ENCODE measurements at regions not wholly inside any gene's neighbourhood (a gene's known extent, or its start where the extent isn't known, plus 50 kb on each side); places are given as distances from the start of the nearest gene placed in this dataset.
A peak's percentile ranks its signal among the peaks of the same experiment; 100 is the strongest.

GRCh38 chr14:104386151-104386841, 193.3 kb upstream of the C14orf180 start:
- DNase-seq (ENCODE audit: low read depth in 2 of 2): no peak

DNA sequence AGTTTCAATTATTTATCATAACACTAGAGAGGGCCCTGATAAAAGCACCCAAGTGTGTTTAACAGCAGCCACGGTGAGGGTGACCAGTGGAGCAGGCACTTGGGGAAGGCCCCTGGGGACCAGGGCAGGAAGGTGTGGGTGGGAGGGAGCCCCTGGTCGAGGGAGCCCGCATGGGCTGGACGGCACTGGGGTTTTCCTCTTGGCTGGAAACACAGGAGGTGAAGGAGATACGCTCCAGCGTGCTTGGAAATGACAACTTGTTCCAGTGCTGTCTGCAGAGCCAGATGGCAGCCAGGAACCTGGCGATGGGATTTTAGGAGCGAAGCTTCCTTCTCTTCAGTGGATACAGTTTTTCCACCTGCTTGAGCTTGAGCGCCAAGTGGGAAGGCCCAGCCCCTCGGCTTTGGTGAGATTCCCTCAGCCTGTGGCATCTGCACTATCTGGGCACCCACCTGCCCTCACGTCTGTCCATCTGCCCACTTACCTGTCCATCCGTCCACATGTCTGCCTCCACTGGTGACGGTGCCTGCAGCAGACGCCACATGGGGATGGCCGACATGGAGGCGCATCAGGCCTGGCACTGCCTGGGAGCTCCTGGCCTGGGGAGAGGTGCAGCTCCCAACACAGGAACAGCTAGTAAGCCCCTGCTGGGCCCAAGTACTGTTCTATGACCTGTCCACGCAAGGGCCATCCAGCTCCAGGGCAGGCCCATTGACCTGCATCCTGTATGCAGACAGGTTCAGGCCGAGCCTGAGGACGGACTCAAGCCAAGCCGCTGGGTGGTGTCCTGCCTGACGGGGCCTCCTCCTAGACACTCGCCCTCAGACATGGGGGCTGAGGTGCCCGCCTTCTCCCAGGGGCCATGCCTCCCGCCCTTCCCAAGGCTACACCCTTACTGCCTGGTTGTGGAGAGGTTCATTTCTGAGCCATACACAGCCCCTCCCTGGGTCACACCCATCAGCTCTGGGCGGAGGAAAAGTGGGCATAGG, 192.2 kb upstream of the C14orf180 start:
- no peak for DNase-seq (ENCODE audit: low read depth in 2 of 2)

DNA sequence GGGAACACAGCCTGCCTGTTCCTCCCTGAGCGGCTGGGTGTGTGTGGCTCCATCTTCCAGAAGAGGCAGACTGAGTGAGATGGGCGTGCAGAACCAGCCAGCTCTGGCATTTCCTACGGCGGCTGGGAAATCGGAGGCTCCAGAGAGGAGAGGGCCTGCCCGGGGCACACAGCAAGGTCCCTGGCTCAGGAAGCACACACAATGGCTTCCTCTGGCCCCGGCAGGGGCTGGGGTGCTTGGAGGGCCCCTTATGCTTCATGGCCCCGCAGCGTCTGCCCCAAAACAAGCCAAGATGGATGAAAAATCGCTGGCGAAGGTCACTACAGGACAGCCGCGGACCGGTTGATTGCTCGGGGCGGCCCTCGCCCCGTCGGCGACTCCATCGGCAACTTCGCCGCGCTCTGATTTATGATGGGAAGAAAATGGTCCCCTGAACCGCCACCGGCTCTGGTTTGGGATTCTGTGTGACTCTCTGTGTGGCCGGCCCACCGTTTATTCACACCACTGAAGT, 191.5 kb upstream of the C14orf180 start:
- DNase-seq (ENCODE audit: low read depth in 2 of 2): no peak

- no peak for DNase-seq (ENCODE audit: low read depth in 2 of 2)
Observed at GRCh38 chr14:104388541-104389325, 190.8 kb upstream of the C14orf180 start.

- DNase-seq (ENCODE audit: low read depth in 2 of 2): no peak
Observed at GRCh38 chr14:104389326-104390220, 190.0 kb upstream of the C14orf180 start.

GRCh38 chr14:104390221-104390931, 189.2 kb upstream of the C14orf180 start:
- no peak for DNase-seq (ENCODE audit: low read depth in 2 of 2)

GRCh38 chr14:104390941-104391901, 188.3 kb upstream of the C14orf180 start:
- DNase-seq (ENCODE audit: low read depth in 2 of 2): no peak

DNA sequence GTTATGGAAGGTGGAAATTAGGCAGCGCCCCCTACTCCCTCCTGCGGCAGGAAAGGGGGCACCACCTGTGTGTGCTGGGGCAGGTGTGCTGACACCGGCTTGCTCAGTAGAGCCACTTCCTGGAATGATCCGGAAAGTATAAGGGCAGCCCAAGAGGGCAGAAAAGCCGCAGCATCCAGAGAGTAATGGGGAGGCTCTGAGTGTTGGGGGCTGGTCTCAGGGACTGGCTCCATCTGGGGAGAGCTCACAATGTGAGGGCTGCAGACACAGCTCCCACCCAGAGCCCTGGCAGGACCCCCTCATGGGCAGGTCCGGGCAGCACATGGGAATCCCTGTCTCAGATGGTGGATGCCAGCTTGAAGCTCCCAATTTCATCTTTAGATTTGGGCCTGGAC, 187.6 kb upstream of the C14orf180 start:
- no peak for DNase-seq (ENCODE audit: low read depth in 2 of 2)

DNA sequence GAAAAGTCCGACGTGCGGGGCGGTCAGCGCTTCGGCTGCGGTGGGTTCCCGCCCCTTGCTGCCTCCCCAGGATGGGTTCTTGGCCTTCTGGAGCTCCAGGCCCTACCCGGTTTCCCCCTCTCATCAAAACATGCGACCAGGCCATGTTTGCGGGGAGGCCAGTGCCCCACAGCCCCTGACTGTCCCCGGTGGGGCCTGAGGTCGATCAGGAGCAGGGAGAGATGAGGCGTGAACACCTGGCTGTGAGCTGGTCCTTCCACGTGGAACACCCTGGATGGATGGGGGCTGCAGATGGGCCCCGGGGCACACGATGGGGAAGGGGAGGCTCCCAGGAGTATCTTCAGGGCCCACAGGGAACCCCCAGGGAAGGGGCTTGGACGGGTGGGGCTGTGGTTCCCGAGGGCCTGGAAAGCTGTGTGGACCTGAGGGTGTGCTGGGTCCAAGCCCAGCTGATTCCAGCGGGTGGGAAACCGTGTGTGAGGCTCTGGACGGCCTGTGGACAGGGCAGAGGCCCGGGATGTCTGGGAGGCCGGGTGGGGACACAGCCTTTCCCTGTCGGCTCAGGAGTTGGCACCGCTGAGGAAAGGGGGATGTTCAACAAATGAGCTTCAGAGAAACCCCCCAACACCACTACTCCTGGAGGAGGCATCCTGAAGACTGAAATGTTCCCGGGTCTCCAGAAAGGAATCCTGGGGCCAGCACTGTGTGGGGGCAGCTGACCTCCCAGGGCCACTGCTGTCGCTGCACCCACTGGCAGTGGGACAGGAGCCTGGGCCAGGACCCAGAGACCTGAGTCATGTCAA, 187.0 kb upstream of the C14orf180 start:
- DNase-seq (ENCODE audit: low read depth in 2 of 2): no peak

DNA sequence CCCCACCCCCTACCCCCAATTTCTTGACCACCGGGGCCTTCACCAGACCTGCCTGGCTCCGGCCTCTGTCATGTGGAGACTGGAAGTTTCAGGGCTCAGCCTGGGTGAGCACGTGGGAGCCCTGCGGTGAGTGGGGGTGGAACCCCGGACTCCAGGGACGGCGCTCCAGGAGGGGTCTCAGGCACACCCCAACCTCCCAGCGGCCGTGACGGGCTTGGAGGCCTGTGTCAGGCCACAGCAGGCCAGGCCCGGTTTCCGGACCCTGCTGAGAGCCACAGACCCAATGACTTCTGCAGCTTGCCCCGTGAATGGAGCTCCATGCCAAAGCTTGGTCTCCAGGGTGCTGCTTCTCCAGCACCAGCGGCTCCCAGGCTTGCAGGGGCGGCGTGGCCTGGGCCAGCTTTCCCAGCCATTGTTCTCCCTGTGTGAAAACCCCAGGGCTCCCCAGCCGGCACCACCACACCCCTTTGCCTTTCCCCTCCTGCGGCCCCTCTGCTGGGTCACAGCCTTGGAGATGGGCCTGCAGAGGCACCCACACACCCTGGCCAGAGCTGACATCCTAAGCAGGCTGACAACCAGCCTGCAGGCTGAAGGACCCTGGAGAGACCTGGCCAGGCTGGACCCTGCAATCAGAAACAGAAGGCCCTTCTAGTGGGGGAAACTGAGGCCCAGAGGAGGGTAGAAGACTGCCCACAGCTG, 186.2 kb upstream of the C14orf180 start:
- no peak for DNase-seq (ENCODE audit: low read depth in 2 of 2)

DNA sequence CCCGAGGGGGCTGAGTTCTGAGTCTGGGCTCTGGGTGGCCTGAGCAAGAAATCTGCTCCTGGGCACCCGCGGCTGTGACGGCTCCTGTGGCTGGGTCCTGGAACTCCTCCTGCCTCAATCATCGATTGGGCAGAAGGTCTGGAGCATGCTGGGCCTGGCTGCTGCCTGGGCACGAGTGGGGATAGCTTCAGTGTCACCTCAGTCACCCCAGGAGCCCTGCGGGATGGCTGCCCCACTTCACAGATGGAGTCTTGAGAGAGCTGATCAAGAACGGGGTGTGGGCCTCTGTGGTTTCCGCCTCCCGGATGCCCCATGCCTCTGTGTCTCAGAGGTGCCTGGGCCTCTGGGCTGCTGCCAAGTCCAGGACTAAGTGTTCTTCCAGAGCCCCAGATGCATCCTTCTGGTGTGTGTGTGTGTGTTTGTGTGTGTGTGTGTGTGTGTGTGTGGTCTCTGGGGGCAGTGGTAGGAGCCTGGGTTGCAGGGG, 185.6 kb upstream of the C14orf180 start:
- DNase-seq (ENCODE audit: low read depth in 2 of 2): peak in 1 of 2 donors; percentile 50

DNA sequence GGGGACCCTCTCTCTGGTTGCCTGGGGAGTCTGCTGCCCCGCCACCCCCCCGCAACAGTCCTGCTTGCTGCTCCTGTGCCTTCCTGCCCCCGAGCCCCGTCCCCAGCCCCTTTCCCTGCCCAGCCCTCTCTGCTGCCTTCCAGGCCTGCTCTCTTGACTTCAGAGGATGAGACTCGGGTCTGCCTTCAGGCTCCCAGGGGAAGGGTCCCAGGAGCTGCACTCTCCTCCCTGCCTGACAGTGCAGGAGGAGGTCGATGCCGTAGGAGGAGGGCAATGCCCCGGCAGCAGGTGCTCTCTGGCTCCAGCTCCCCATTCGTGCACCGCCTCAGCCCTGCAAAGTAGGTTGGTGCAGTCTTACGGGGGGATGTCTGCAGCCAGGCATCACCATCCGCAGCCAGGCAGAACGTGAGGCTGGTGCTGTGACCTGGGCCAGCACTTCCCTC, 185.1 kb upstream of the C14orf180 start:
- no peak for DNase-seq (ENCODE audit: low read depth in 2 of 2)

- DNase-seq (ENCODE audit: low read depth in 2 of 2): no peak
Observed at GRCh38 chr14:104395276-104395675, 184.3 kb upstream of the C14orf180 start.

DNA sequence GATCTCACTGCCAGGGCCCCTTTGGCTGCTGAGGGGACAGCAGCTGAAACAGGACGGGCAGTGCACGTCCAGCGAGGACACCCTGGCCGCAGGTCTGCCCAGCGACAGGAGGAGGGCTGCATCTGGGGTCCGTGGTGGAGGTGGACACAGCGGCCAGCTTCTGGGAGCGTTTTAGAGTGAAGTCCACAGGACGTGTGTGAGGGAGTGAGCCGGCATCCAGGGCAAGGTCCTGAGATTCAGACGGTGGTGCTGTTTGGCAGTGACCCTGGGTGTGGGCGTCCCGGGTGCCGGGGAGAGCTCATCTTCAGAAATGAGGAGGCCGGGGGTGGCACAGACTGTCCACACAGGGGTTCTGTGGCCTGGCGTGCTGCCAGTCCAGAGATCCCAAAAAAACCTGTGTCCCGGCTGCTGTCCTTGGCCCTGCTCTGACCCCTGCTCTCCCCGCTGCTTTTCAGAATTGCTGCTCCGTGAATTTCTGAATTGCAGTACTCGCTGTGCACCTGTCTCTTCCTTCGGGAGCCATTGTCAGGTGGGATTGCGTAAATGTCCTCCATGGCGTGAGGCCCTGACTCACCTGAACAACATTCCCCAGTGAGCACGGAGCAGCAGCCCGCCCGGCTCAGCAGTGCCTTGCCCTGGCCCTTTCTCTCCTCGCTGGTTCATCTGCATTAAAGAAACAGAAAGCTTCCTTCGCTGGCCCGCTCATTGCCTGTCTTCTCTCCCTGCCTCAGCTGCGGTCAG, 183.5 kb upstream of the C14orf180 start:
- DNase-seq (ENCODE audit: low read depth in 2 of 2): no peak

DNA sequence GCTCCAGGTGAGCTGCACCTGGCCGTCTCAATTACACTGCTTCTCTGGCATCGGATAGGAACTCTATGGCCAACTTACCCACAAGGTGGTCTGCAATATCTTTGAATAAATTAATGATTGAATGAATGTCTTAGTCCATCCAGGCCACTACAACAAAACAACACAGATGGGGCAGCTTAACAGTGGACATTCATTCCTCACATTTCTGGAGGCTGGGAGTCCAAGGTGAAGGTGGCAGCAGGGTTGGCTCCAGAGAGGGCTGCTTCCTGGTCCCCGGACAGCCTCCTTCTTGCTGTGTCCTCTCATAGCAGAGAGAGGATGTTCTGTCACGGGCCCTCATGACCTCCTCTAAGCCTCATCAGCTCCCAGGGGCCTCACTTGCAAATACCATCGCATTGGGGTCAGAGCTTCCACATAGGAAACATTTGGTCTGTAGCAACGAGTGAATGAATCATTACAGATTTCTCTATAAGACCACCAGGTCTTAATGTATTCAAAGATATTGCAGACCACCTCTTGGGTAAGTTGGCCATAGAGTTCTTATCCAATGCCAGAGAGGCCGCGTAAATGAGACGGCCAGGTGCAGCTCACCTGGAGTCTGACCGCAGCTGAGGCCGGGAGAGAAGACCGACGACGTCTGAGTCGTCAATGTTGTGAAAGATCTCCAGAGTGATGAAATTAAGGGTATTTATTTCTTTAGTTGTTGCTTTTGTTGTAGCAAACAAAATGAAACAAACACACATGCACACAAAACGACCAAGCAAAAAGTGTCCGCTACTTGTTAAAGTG, 182.7 kb upstream of the C14orf180 start:
- no peak for DNase-seq (ENCODE audit: low read depth in 2 of 2)

- no peak for DNase-seq (ENCODE audit: low read depth in 2 of 2)
Observed at GRCh38 chr14:104397956-104398355, 181.6 kb upstream of the C14orf180 start.

Data from stimulated activated CD4-positive, alpha-beta T cell treated with anti-CD3 and anti-CD28 coated beads, Interleukin-1b, Interleukin-23, amount 100 ng/mL, for 1 hour (primary cell).